ENCODE measurements at regions not wholly inside any gene's neighbourhood (a gene's known extent, or its start where the extent isn't known, plus 50 kb on each side); places are given as distances from the start of the nearest gene placed in this dataset.

DNA sequence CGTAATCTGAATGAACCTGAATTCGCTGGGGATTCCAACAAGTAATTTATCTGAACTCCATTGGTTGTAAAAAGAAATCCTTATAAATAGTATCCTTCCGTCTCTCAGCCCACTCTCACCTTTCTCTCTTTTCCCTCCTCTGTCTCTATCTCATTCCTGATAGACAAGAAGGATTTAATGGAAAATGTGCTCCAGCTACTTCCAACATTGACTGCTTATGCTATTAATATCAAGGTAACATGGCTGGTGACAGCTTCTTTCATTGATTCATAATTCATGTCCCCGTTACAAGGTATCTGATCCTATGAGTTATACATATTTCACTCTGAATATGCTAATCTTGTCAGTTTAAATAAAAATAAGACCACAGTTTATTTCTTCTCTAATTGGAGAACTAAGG is 326.8 kb downstream of the RASEF start:
- no peaks in the 10 kb centered on the region for H3K27me3 ChIP-seq
- 89 to 91% methylated on average over 4 of the region's 4 CpGs for WGBS, 2 donors
- H3K4me1 ChIP-seq: no peaks in the 10 kb centered on the region
- no peaks in the 10 kb centered on the region for H3K9me3 ChIP-seq
- H3K27ac ChIP-seq: no peak overlapping the region
- H3K36me3 ChIP-seq (ENCODE audit: low read depth, missing control alignments): no peaks in the 10 kb centered on the region
- TF ChIP-seq, protein P1, sequence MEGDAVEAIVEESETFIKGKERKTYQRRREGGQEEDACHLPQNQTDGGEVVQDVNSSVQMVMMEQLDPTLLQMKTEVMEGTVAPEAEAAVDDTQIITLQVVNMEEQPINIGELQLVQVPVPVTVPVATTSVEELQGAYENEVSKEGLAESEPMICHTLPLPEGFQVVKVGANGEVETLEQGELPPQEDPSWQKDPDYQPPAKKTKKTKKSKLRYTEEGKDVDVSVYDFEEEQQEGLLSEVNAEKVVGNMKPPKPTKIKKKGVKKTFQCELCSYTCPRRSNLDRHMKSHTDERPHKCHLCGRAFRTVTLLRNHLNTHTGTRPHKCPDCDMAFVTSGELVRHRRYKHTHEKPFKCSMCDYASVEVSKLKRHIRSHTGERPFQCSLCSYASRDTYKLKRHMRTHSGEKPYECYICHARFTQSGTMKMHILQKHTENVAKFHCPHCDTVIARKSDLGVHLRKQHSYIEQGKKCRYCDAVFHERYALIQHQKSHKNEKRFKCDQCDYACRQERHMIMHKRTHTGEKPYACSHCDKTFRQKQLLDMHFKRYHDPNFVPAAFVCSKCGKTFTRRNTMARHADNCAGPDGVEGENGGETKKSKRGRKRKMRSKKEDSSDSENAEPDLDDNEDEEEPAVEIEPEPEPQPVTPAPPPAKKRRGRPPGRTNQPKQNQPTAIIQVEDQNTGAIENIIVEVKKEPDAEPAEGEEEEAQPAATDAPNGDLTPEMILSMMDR (IDR thresholded peaks at IDR 0.05): no peak
- no peak for TF ChIP-seq POLR2A (IDR thresholded peaks at IDR 0.05)
- intact Hi-C loops (cut with DNase I; ENCODE audit: low total_unique reads): no loop called here
- H3K4me3 ChIP-seq: no peak overlapping the region
- no peak for DNase-seq

DNA sequence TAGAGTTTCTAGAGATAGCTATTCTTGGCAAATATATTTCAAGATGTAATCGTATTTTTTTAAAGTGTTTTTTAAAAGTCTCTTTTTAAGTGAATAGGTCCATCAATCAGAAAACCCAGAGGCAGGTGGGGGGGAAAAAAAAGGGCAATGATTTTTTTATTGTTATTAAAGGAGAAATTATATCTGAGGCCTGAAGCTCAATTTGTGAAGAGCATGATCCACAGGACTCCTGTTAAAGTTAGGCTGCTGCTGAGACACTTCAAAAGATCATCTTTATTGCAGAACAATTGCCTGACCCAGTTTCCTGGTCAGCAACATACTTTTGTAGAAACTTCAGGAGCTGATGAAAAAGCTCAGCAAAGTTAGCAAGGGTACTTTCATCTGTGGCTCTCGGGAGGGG is 326.2 kb downstream of the RASEF start:
- Histone ChIP-seq H3K36me3 (ENCODE audit: low read depth, missing control alignments) (no peaks in the 10 kb centered on the region), H3K9me3 (no peaks in the 10 kb centered on the region), H3K27me3 (no peaks in the 10 kb centered on the region), H3K27ac (no peak overlapping the region), H3K4me3 (no peak overlapping the region), H3K4me1 (no peaks in the 10 kb centered on the region)
- intact Hi-C loops (cut with DNase I; ENCODE audit: low total_unique reads): no loop called here
- no peak for TF ChIP-seq POLR2A (IDR thresholded peaks at IDR 0.05)
- TF ChIP-seq, protein P1 (IDR thresholded peaks at IDR 0.05): no peak
- DNase-seq: no peak
- WGBS, 2 donors: 50 to 65% methylated on average over 2 of the region's 2 CpGs

- Histone ChIP-seq H3K4me1 (no peaks in the 10 kb centered on the region), H3K4me3 (no peak overlapping the region), H3K36me3 (ENCODE audit: low read depth, missing control alignments) (no peaks in the 10 kb centered on the region), H3K9me3 (no peaks in the 10 kb centered on the region), H3K27ac (no peak overlapping the region), H3K27me3 (no peaks in the 10 kb centered on the region)
- DNase-seq: no peak
- intact Hi-C loops (cut with DNase I; ENCODE audit: low total_unique reads): no loop called here
- 79 to 82% methylated on average over 2 of the region's 2 CpGs for WGBS, 2 donors
- no peak for TF ChIP-seq POLR2A (IDR thresholded peaks at IDR 0.05)
- TF ChIP-seq, protein P1 (IDR thresholded peaks at IDR 0.05): no peak
These were observed 317.0 kb downstream of the RASEF start for GRCh38 chr9:82745919-82746318.

GRCh38 chr9:82750411-82750913 is 312.5 kb downstream of the RASEF start:
- WGBS, 2 donors: 82 to 85% methylated on average over 7 of the region's 7 CpGs

DNA sequence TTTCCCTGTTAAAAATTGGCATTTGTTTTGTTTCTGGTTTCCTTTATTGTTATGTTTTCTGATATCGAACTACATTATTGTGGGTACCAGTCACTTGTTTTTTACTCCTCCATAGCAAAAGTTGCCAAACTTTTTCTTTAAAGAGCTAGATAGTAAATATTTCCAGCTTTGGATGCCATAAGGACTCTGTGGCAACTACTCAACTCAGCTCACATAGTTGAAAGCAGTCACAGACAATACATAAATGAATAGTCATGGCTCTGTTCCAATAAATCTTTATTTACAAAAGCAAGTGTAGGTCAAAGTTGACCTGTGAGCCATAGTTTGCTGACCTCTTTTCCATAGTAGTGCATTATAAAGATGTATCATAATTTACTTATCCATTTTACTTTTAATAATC is 305.0 kb downstream of the RASEF start:
- Histone ChIP-seq H3K36me3 (ENCODE audit: low read depth, missing control alignments) (no peaks in the 10 kb centered on the region), H3K4me3 (no peak overlapping the region), H3K4me1 (no peaks in the 10 kb centered on the region), H3K27ac (no peak overlapping the region), H3K27me3 (no peaks in the 10 kb centered on the region), H3K9me3 (no peaks in the 10 kb centered on the region)
- no peak for DNase-seq
- no peak for TF ChIP-seq POLR2A (IDR thresholded peaks at IDR 0.05)
- TF ChIP-seq, protein P1 (IDR thresholded peaks at IDR 0.05): no peak
- intact Hi-C loops (cut with DNase I; ENCODE audit: low total_unique reads): no loop called here
- whole genome bisulfite sequencing, 2 donors: 85 to 87% methylated on average over 1 of the region's 1 CpG

More at GRCh38 chr9:82750411-82750913, 312.5 kb downstream of the RASEF start:
- H3K4me1 ChIP-seq: no peaks in the 10 kb centered on the region
- no peak overlapping the region for H3K4me3 ChIP-seq
- no peak overlapping the region for H3K27ac ChIP-seq
- H3K36me3 ChIP-seq (ENCODE audit: low read depth, missing control alignments): no peaks in the 10 kb centered on the region
- H3K27me3 ChIP-seq: no peaks in the 10 kb centered on the region
- H3K9me3 ChIP-seq: no peaks in the 10 kb centered on the region
- TF ChIP-seq POLR2A (IDR thresholded peaks at IDR 0.05): no peak
- TF ChIP-seq, protein P1 (IDR thresholded peaks at IDR 0.05): no peak
- DNase-seq: no peak
- intact Hi-C loops (cut with DNase I; ENCODE audit: low total_unique reads): no loop called here

All from testis (tissue), 2 donors.